Astrocyte (in vitro differentiated cells and primary cell): ENCODE measurements at regions not wholly inside any gene's neighbourhood (a gene's known extent, or its start where the extent isn't known, plus 50 kb on each side); places are given as distances from the start of the nearest gene placed in this dataset.

Experiments
- EZH2 ChIP-seq: IDR thresholded peaks from 2 replicates; pipeline ENCODE4 v1.6.1; 2012; ENCODE audit warnings: mild to moderate bottlenecking, low read length, inconsistent platforms; ENCODE audit not compliant: insufficient read depth
- TF ChIP-seq, protein P1 (sequence below): IDR thresholded peaks from 2 replicates; pipeline ENCODE4 v1.5.1; 2011; ENCODE audit warnings: low read depth, mild to moderate bottlenecking, inconsistent platforms, low read length, moderate library complexity; ENCODE audit not compliant: insufficient read depth

- TF ChIP-seq, protein P1, sequence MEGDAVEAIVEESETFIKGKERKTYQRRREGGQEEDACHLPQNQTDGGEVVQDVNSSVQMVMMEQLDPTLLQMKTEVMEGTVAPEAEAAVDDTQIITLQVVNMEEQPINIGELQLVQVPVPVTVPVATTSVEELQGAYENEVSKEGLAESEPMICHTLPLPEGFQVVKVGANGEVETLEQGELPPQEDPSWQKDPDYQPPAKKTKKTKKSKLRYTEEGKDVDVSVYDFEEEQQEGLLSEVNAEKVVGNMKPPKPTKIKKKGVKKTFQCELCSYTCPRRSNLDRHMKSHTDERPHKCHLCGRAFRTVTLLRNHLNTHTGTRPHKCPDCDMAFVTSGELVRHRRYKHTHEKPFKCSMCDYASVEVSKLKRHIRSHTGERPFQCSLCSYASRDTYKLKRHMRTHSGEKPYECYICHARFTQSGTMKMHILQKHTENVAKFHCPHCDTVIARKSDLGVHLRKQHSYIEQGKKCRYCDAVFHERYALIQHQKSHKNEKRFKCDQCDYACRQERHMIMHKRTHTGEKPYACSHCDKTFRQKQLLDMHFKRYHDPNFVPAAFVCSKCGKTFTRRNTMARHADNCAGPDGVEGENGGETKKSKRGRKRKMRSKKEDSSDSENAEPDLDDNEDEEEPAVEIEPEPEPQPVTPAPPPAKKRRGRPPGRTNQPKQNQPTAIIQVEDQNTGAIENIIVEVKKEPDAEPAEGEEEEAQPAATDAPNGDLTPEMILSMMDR: no peak
- TF ChIP-seq EZH2: no peak
Measured at GRCh38 chr7:112951070-112951469, 135.6 kb downstream of the GPR85 start.
